ENCODE measurements at regions not wholly inside any gene's neighbourhood (a gene's known extent, or its start where the extent isn't known, plus 50 kb on each side); places are given as distances from the start of the nearest gene placed in this dataset.

DNA sequence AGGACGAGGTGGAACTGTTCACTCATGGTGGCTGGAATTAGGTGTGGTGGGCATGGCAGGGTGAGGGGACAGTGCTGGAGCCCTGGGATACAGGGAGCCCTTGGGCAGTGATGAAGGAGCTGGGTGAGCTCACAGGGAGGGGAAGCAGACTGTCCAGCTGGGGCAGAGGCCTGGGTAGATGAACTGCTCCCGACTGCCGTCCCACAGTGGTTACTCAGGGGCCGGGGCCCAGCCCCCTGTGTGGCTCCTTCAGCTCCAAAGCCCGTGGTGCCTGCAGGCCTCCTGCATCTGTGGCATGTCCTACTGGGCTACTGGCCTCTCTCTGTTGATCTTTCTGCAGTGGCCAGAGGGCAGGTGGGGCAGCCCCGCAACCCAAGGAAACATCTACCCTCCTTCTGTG lies 661.1 kb downstream of the NPHP4 start:
- TF ChIP-seq TARDBP (IDR thresholded peaks at IDR 0.05) (no peak), SUZ12 (IDR thresholded peaks at IDR 0.05) (no peak), FOXM1 (IDR thresholded peaks at IDR 0.05; ENCODE audit: borderline replicate concordance) (no peak), BHLHE40 (IDR thresholded peaks at IDR 0.05; ENCODE audit: borderline replicate concordance) (no peak), ZNF384 (IDR thresholded peaks at IDR 0.05) (no peak), FOXA1 (IDR thresholded peaks at IDR 0.05) (no peak), ELF4 (IDR thresholded peaks at IDR 0.05) (no peak), NFRKB (IDR thresholded peaks at IDR 0.05) (no peak), SP1 (IDR thresholded peaks at IDR 0.05) (no peak), HDGF (IDR thresholded peaks at IDR 0.05; ENCODE audit: borderline replicate concordance) (no peak), LEF1 (IDR thresholded peaks at IDR 0.05; ENCODE audit: borderline replicate concordance) (no peak), CTBP1 (IDR thresholded peaks at IDR 0.05; ENCODE audit: borderline replicate concordance) (no peak)
- TF ChIP-seq, protein P1, sequence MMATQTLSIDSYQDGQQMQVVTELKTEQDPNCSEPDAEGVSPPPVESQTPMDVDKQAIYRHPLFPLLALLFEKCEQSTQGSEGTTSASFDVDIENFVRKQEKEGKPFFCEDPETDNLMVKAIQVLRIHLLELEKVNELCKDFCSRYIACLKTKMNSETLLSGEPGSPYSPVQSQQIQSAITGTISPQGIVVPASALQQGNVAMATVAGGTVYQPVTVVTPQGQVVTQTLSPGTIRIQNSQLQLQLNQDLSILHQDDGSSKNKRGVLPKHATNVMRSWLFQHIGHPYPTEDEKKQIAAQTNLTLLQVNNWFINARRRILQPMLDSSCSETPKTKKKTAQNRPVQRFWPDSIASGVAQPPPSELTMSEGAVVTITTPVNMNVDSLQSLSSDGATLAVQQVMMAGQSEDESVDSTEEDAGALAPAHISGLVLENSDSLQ (IDR thresholded peaks at IDR 0.05): no peak

All from HEK293T (cell line).